DND-41 (cell line): ENCODE measurements at regions not wholly inside any gene's neighbourhood (a gene's known extent, or its start where the extent isn't known, plus 50 kb on each side); places are given as distances from the start of the nearest gene placed in this dataset.

ENCODE experiments used
- ATAC-seq: fragments of 200-7000 bp; cut with Tn5 transposase; 3 replicates; pipeline ENCODE4 v1.9.1; 2021; ENCODE audit warnings: low read depth; ENCODE audit not compliant: insufficient read depth
- DNase-seq: peaks from one replicate; pipeline ENCODE4 v3.0.0-alpha.2; 2020
- H2AFZ ChIP-seq: 2 replicates; pipeline ENCODE4 v1.6.0; 2012; ENCODE audit warnings: low read depth, low read length
- H3K27ac ChIP-seq: 2 replicates; pipeline ENCODE4 v1.5.1; 2012; ENCODE audit warnings: low read length, inconsistent platforms
- H3K27me3 ChIP-seq: fragments of 200-600 bp; sonication (generic); 2 replicates; pipeline ENCODE4 v1.6.0; 2012; ENCODE audit warnings: low read length, mild to moderate bottlenecking, inconsistent platforms; ENCODE audit not compliant: insufficient read depth, poor library complexity
- H3K36me3 ChIP-seq: 2 replicates; pipeline ENCODE4 v1.5.1; 2012; ENCODE audit warnings: low read length, inconsistent platforms; ENCODE audit not compliant: insufficient read depth
- H3K4me1 ChIP-seq: 2 replicates; pipeline ENCODE4 v1.5.1; 2012; ENCODE audit warnings: mild to moderate bottlenecking, low read length; ENCODE audit not compliant: insufficient read depth
- H3K4me2 ChIP-seq: 2 replicates; pipeline ENCODE4 v1.6.0; 2012; ENCODE audit warnings: mild to moderate bottlenecking, moderate library complexity, low read length, inconsistent platforms; ENCODE audit not compliant: insufficient read depth
- H3K4me3 ChIP-seq, 2 experiments: fragments of 200-600 bp in 1 of 2; shearing (Covaris generic) in 1 of 2; 2 replicates each; pipeline ENCODE4 v1.5.1; 2012 to 2016; ENCODE audit warnings: inconsistent platforms in 2 of 2, low read length in 2 of 2, mild to moderate bottlenecking in 2 of 2, low read depth in 1 of 2, moderate library complexity in 1 of 2
- H3K79me2 ChIP-seq: 2 replicates; pipeline ENCODE4 v1.6.0; 2012; ENCODE audit warnings: low read length, inconsistent platforms; ENCODE audit not compliant: insufficient read depth
- H3K9ac ChIP-seq: 2 replicates; pipeline ENCODE4 v1.6.0; 2012; ENCODE audit warnings: low read depth, mild to moderate bottlenecking, inconsistent platforms, low read length, moderate library complexity
- H3K9me3 ChIP-seq: 2 replicates; pipeline ENCODE4 v1.5.1; 2012; ENCODE audit warnings: low read length, moderate library complexity, mild to moderate bottlenecking, inconsistent platforms; ENCODE audit not compliant: insufficient read depth, severe bottlenecking
- H4K20me1 ChIP-seq: 2 replicates; pipeline ENCODE4 v1.6.0; 2012; ENCODE audit warnings: low read length; ENCODE audit not compliant: insufficient read depth
- CTCF ChIP-seq: IDR thresholded peaks from 2 replicates; pipeline ENCODE4 v1.5.1; 2012; ENCODE audit warnings: borderline replicate concordance, low read length, moderate library complexity, mild to moderate bottlenecking; ENCODE audit not compliant: poor library complexity, severe bottlenecking; ENCODE audit errors: extremely low read depth
- EZH2 ChIP-seq: IDR thresholded peaks from 3 replicates; pipeline ENCODE4 v1.6.1; 2012; ENCODE audit warnings: borderline replicate concordance, low read depth, mild to moderate bottlenecking, moderate library complexity, low read length, inconsistent platforms; ENCODE audit not compliant: severe bottlenecking

GRCh38 chr13:40103864-40104263, 448.4 kb downstream of the COG6 start:
- ATAC-seq (no peak), DNase-seq (no peak)
- Histone ChIP-seq H3K27me3 (no peaks in the 10 kb centered on the region), H3K9ac (no peak overlapping the region), H4K20me1 (no peaks in the 10 kb centered on the region), H3K4me1 (no peaks in the 10 kb centered on the region), H3K4me2 (no peak overlapping the region), H3K9me3 (no peaks in the 10 kb centered on the region), H3K36me3 (no peaks in the 10 kb centered on the region), H3K79me2 (no peaks in the 10 kb centered on the region), H3K4me3 (no peak overlapping the region), H3K27ac (no peak overlapping the region), H2AFZ (no peak overlapping the region)
- TF ChIP-seq CTCF (no peak), EZH2 (no peak)

- Histone ChIP-seq H3K36me3 (no peaks in the 10 kb centered on the region), H3K4me2 (no peak overlapping the region), H3K4me1 (no peaks in the 10 kb centered on the region), H3K79me2 (no peaks in the 10 kb centered on the region), H3K27me3 (peaks cover 5% of the 10 kb centered on the region), H3K9ac (no peak overlapping the region), H3K27ac (no peak overlapping the region), H4K20me1 (no peaks in the 10 kb centered on the region), H3K9me3 (no peaks in the 10 kb centered on the region), H3K4me3 (no peak overlapping the region), H2AFZ (no peak overlapping the region)
- TF ChIP-seq EZH2 (no peak), CTCF (no peak)
- ATAC-seq (no peak), DNase-seq (no peak)
Observed at GRCh38 chr13:40105231-40105630, 449.8 kb downstream of the COG6 start.

GRCh38 chr13:40109351-40109844, 453.9 kb downstream of the COG6 start:
- Histone ChIP-seq H2AFZ (no peak overlapping the region), H3K79me2 (no peaks in the 10 kb centered on the region), H3K27ac (no peak overlapping the region), H4K20me1 (no peaks in the 10 kb centered on the region), H3K36me3 (no peaks in the 10 kb centered on the region), H3K4me1 (no peaks in the 10 kb centered on the region), H3K4me3 (no peak overlapping the region), H3K9ac (no peak overlapping the region), H3K4me2 (no peak overlapping the region), H3K9me3 (no peaks in the 10 kb centered on the region), H3K27me3 (peaks cover 10% of the 10 kb centered on the region)
- ATAC-seq (no peak), DNase-seq (no peak)
- TF ChIP-seq CTCF: no peak
- TF ChIP-seq EZH2: no peak
